OCI-LY1 (cell line): ENCODE measurements at regions not wholly inside any gene's neighbourhood (a gene's known extent, or its start where the extent isn't known, plus 50 kb on each side); places are given as distances from the start of the nearest gene placed in this dataset.

Experiments
- EZH2 ChIP-seq: fragments of 200-600 bp; sonication (generic), shearing (Covaris generic); IDR thresholded peaks from 2 replicates; pipeline ENCODE4 v1.8.0; 2017; ENCODE audit warnings: borderline replicate concordance, mixed run types, mild to moderate bottlenecking, antibody characterized with exemption, low read length, moderate library complexity, mixed read lengths
- TF ChIP-seq, protein P1 (sequence below): fragments of 200-600 bp; sonication (generic), shearing (Covaris generic); IDR thresholded peaks from 2 replicates; pipeline ENCODE4 v1.5.1; 2017; ENCODE audit warnings: mild to moderate bottlenecking, antibody characterized with exemption, low read length, moderate library complexity, mixed read lengths

DNA sequence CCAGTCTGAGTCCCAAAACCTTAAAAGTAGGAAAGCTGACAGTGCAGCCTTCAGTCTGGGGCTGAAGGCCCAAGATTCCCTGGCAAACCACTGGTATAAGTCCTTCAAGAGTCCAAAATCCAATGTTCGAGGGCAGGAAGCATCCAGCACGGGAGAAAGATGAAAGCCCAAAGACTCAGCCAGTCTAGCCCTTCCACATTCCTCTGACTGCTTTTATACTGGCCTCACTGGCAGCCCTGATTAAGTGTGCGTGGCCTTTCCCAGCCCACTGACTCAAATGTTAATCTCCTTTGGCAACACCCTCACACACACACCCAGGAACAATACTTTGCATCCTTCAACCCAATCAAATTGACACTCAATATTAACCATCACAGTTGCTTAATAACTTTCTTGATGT, 372.1 kb upstream of the CCDC196 start:
- TF ChIP-seq, protein P1, sequence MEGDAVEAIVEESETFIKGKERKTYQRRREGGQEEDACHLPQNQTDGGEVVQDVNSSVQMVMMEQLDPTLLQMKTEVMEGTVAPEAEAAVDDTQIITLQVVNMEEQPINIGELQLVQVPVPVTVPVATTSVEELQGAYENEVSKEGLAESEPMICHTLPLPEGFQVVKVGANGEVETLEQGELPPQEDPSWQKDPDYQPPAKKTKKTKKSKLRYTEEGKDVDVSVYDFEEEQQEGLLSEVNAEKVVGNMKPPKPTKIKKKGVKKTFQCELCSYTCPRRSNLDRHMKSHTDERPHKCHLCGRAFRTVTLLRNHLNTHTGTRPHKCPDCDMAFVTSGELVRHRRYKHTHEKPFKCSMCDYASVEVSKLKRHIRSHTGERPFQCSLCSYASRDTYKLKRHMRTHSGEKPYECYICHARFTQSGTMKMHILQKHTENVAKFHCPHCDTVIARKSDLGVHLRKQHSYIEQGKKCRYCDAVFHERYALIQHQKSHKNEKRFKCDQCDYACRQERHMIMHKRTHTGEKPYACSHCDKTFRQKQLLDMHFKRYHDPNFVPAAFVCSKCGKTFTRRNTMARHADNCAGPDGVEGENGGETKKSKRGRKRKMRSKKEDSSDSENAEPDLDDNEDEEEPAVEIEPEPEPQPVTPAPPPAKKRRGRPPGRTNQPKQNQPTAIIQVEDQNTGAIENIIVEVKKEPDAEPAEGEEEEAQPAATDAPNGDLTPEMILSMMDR, result no peak
- TF ChIP-seq EZH2, result no peak
